Activated CD4-positive, CD25-positive, alpha-beta regulatory T cell treated with anti-CD3 and anti-CD28 coated beads, Interleukin-2, amount 50 U/mL, for 72 hours (primary cell): ENCODE measurements at regions not wholly inside any gene's neighbourhood (a gene's known extent, or its start where the extent isn't known, plus 50 kb on each side); places are given as distances from the start of the nearest gene placed in this dataset.
"Not testable (repeated sequence)": the region's sequence is repeated elsewhere in the genome, so short reads cannot be mapped to it uniquely, and the experiment has no call there.

Experiments used
- DNase-seq: peaks from one replicate; pipeline ENCODE4 v3.0.0; 2021

GRCh38 chr9:1881708-1882295 is 133.3 kb upstream of the SMARCA2 start:
- no peak for DNase-seq

GRCh38 chr9:1882711-1883403 is 132.3 kb upstream of the SMARCA2 start:
- no peak for DNase-seq

GRCh38 chr9:1890201-1890600 is 124.9 kb upstream of the SMARCA2 start:
- DNase-seq, result no peak

- DNase-seq, result no peak
These were observed 124.3 kb upstream of the SMARCA2 start for GRCh38 chr9:1890816-1891215.

- not testable (repeated sequence) for DNase-seq
These were observed 112.0 kb upstream of the SMARCA2 start for GRCh38 chr9:1903080-1903704.

GRCh38 chr9:1907465-1907864 is 107.7 kb upstream of the SMARCA2 start:
- DNase-seq, result no peak

- no peak for DNase-seq
These were observed 105.8 kb upstream of the SMARCA2 start for GRCh38 chr9:1909322-1909721.

GRCh38 chr9:1910269-1910811 is 104.8 kb upstream of the SMARCA2 start:
- no peak for DNase-seq

- no peak for DNase-seq
These were observed 101.4 kb upstream of the SMARCA2 start for GRCh38 chr9:1913631-1914330.

- no peak for DNase-seq
These were observed 99.1 kb upstream of the SMARCA2 start for GRCh38 chr9:1916095-1916494.

GRCh38 chr9:1916655-1917054 is 98.5 kb upstream of the SMARCA2 start:
- DNase-seq, result no peak

GRCh38 chr9:1917396-1917935 is 97.7 kb upstream of the SMARCA2 start:
- no peak for DNase-seq

- no peak for DNase-seq
These were observed 97.0 kb upstream of the SMARCA2 start for GRCh38 chr9:1918108-1918507.

- no peak for DNase-seq
These were observed 96.5 kb upstream of the SMARCA2 start for GRCh38 chr9:1918622-1919021.

- DNase-seq, result no peak
These were observed 95.9 kb upstream of the SMARCA2 start for GRCh38 chr9:1919229-1919628.

- DNase-seq, result no peak
These were observed 94.8 kb upstream of the SMARCA2 start for GRCh38 chr9:1920386-1920785.

GRCh38 chr9:1922026-1922425 is 93.1 kb upstream of the SMARCA2 start:
- no peak for DNase-seq

- DNase-seq, result no peak
These were observed 87.6 kb upstream of the SMARCA2 start for GRCh38 chr9:1927546-1927945.

GRCh38 chr9:1929134-1929533 is 86.0 kb upstream of the SMARCA2 start:
- no peak for DNase-seq

GRCh38 chr9:1929722-1930244 is 85.4 kb upstream of the SMARCA2 start:
- DNase-seq, result no peak

- DNase-seq, result not testable (repeated sequence)
These were observed 84.9 kb upstream of the SMARCA2 start for GRCh38 chr9:1930245-1930736.

GRCh38 chr9:1938135-1938534 is 77.0 kb upstream of the SMARCA2 start:
- no peak for DNase-seq

GRCh38 chr9:1938675-1939170 is 76.4 kb upstream of the SMARCA2 start:
- DNase-seq, result no peak
